ENCODE measurements at regions not wholly inside any gene's neighbourhood (a gene's known extent, or its start where the extent isn't known, plus 50 kb on each side); places are given as distances from the start of the nearest gene placed in this dataset.

GRCh38 chr6:33921745-33922144 lies 117.9 kb upstream of the MLN start:
- no peak for DNase-seq

GRCh38 chr6:33918175-33918695 lies 114.4 kb upstream of the MLN start:
- DNase-seq: no peak

- DNase-seq: no peak
Measured at GRCh38 chr6:33915134-33915533, 111.3 kb upstream of the MLN start.

GRCh38 chr6:33914645-33915044 lies 110.8 kb upstream of the MLN start:
- DNase-seq: no peak

GRCh38 chr6:33912195-33912594 lies 108.4 kb upstream of the MLN start:
- no peak for DNase-seq

- DNase-seq: no peak
Measured at GRCh38 chr6:33911488-33911887, 107.7 kb upstream of the MLN start.

- DNase-seq: no peak
Measured at GRCh38 chr6:33910594-33910993, 106.8 kb upstream of the MLN start.

- DNase-seq: no peak
Measured at GRCh38 chr6:33909737-33910136, 105.9 kb upstream of the MLN start.

- no peak for DNase-seq
Measured at GRCh38 chr6:33908025-33908424, 104.2 kb upstream of the MLN start.

GRCh38 chr6:33907227-33907626 lies 103.4 kb upstream of the MLN start:
- no peak for DNase-seq

GRCh38 chr6:33906439-33906838 lies 102.6 kb upstream of the MLN start:
- DNase-seq: no peak

GRCh38 chr6:33905071-33905609 lies 101.3 kb upstream of the MLN start:
- DNase-seq: no peak

- no peak for DNase-seq
Measured at GRCh38 chr6:33904747-33905065, 100.9 kb upstream of the MLN start.

- no peak for DNase-seq
Measured at GRCh38 chr6:33904050-33904746, 100.4 kb upstream of the MLN start.

GRCh38 chr6:33903579-33903978 lies 99.8 kb upstream of the MLN start:
- no peak for DNase-seq

GRCh38 chr6:33902457-33902853 lies 98.7 kb upstream of the MLN start:
- DNase-seq: no peak

- DNase-seq: no peak
Measured at GRCh38 chr6:33901822-33902456, 98.1 kb upstream of the MLN start.

- no peak for DNase-seq
Measured at GRCh38 chr6:33898771-33899170, 95.0 kb upstream of the MLN start.

- no peak for DNase-seq
Measured at GRCh38 chr6:33897189-33897780, 93.5 kb upstream of the MLN start.

GRCh38 chr6:33896391-33897188 lies 92.8 kb upstream of the MLN start:
- DNase-seq: peak; percentile 16

- DNase-seq: no peak
Measured at GRCh38 chr6:33895988-33896387, 92.2 kb upstream of the MLN start.

- no peak for DNase-seq
Measured at GRCh38 chr6:33895296-33895695, 91.5 kb upstream of the MLN start.

- DNase-seq: no peak
Measured at GRCh38 chr6:33894438-33894837, 90.6 kb upstream of the MLN start.

Measured in NCI-H1436 (cell line).